ENCODE measurements at regions not wholly inside any gene's neighbourhood (a gene's known extent, or its start where the extent isn't known, plus 50 kb on each side); places are given as distances from the start of the nearest gene placed in this dataset.

GRCh38 chr1:214116258-214116657 is 128.5 kb downstream of the PROX1 start:
- no peak overlapping the region for H3K4me3 ChIP-seq (replicated peaks in 1 of 4; ENCODE audit: control extremely low read depth in 1 of 4, insufficient read depth in 1 of 4, low read depth in 3 of 4, low read length in 4 of 4)
- no peaks in the 10 kb centered on the region for H3K79me2 ChIP-seq (ENCODE audit: control insufficient read depth, insufficient read depth, low read length)
- H3K4me2 ChIP-seq (ENCODE audit: extremely low read depth, insufficient read depth, low read length), result no peak overlapping the region
- H4K20me1 ChIP-seq (ENCODE audit: control insufficient read depth, extremely low read depth, insufficient read depth, low read length), result no peaks in the 10 kb centered on the region
- no peaks in the 10 kb centered on the region for H3K9me3 ChIP-seq (ENCODE audit: control insufficient read depth, insufficient read depth, low read depth, low read length)
- H3K27ac ChIP-seq (ENCODE audit: insufficient read depth, low read length), result no peak overlapping the region
- peak in 1 of 2 donors; percentile 13 for DNase-seq (ENCODE audit: low read depth in 2 of 2)
- H2AFZ ChIP-seq (ENCODE audit: low read length), result no peak overlapping the region
- H3K9ac ChIP-seq (ENCODE audit: insufficient read depth, low read length), result no peak overlapping the region
- H3K27me3 ChIP-seq (ENCODE audit: control insufficient read depth, insufficient read depth, low read length), result no peaks in the 10 kb centered on the region
- TF ChIP-seq CTCF (conservative IDR thresholded peaks at IDR 0.05 in 1 of 2, IDR thresholded peaks at IDR 0.05 in 1 of 2; ENCODE audit: low read depth in 1 of 2, low read length in 2 of 2), result no peak
- no peak for TF ChIP-seq EZH2 (IDR thresholded peaks at IDR 0.05; ENCODE audit: low read length, missing control alignments)
- H3K4me1 ChIP-seq (ENCODE audit: control insufficient read depth, extremely low read depth, insufficient read depth, low read length), result no peaks in the 10 kb centered on the region
- H3K36me3 ChIP-seq (ENCODE audit: control insufficient read depth, insufficient read depth, low read length), result no peaks in the 10 kb centered on the region

- no peaks in the 10 kb centered on the region for H3K9me3 ChIP-seq (ENCODE audit: control insufficient read depth, insufficient read depth, low read depth, low read length)
- no peaks in the 10 kb centered on the region for H3K4me1 ChIP-seq (ENCODE audit: control insufficient read depth, extremely low read depth, insufficient read depth, low read length)
- no peaks in the 10 kb centered on the region for H3K79me2 ChIP-seq (ENCODE audit: control insufficient read depth, insufficient read depth, low read length)
- H4K20me1 ChIP-seq (ENCODE audit: control insufficient read depth, extremely low read depth, insufficient read depth, low read length), result no peaks in the 10 kb centered on the region
- no peak overlapping the region for H3K27ac ChIP-seq (ENCODE audit: insufficient read depth, low read length)
- no peak overlapping the region for H3K4me3 ChIP-seq (replicated peaks in 1 of 4; ENCODE audit: control extremely low read depth in 1 of 4, insufficient read depth in 1 of 4, low read depth in 3 of 4, low read length in 4 of 4)
- no peak overlapping the region for H2AFZ ChIP-seq (ENCODE audit: low read length)
- no peak overlapping the region for H3K9ac ChIP-seq (ENCODE audit: insufficient read depth, low read length)
- no peak for TF ChIP-seq CTCF (conservative IDR thresholded peaks at IDR 0.05 in 1 of 2, IDR thresholded peaks at IDR 0.05 in 1 of 2; ENCODE audit: low read depth in 1 of 2, low read length in 2 of 2)
- no peak for TF ChIP-seq EZH2 (IDR thresholded peaks at IDR 0.05; ENCODE audit: low read length, missing control alignments)
- H3K4me2 ChIP-seq (ENCODE audit: extremely low read depth, insufficient read depth, low read length), result no peak overlapping the region
- no peak for DNase-seq (ENCODE audit: low read depth in 2 of 2)
- H3K27me3 ChIP-seq (ENCODE audit: control insufficient read depth, insufficient read depth, low read length), result no peaks in the 10 kb centered on the region
- H3K36me3 ChIP-seq (ENCODE audit: control insufficient read depth, insufficient read depth, low read length), result no peaks in the 10 kb centered on the region
These were observed 130.0 kb downstream of the PROX1 start for GRCh38 chr1:214117780-214118179.

GRCh38 chr1:214120191-214120590 is 132.4 kb downstream of the PROX1 start:
- Histone ChIP-seq H2AFZ (ENCODE audit: low read length) (no peak overlapping the region), H3K4me3 (replicated peaks in 1 of 4; ENCODE audit: control extremely low read depth in 1 of 4, insufficient read depth in 1 of 4, low read depth in 3 of 4, low read length in 4 of 4) (no peak overlapping the region), H3K36me3 (ENCODE audit: control insufficient read depth, insufficient read depth, low read length) (no peaks in the 10 kb centered on the region), H4K20me1 (ENCODE audit: control insufficient read depth, extremely low read depth, insufficient read depth, low read length) (no peaks in the 10 kb centered on the region), H3K4me1 (ENCODE audit: control insufficient read depth, extremely low read depth, insufficient read depth, low read length) (no peaks in the 10 kb centered on the region), H3K27me3 (ENCODE audit: control insufficient read depth, insufficient read depth, low read length) (no peaks in the 10 kb centered on the region), H3K79me2 (ENCODE audit: control insufficient read depth, insufficient read depth, low read length) (no peaks in the 10 kb centered on the region), H3K4me2 (ENCODE audit: extremely low read depth, insufficient read depth, low read length) (no peak overlapping the region), H3K9me3 (ENCODE audit: control insufficient read depth, insufficient read depth, low read depth, low read length) (no peaks in the 10 kb centered on the region), H3K9ac (ENCODE audit: insufficient read depth, low read length) (no peak overlapping the region), H3K27ac (ENCODE audit: insufficient read depth, low read length) (no peak overlapping the region)
- TF ChIP-seq EZH2 (IDR thresholded peaks at IDR 0.05; ENCODE audit: low read length, missing control alignments), result no peak
- DNase-seq (ENCODE audit: low read depth in 2 of 2), result no peak
